SK-N-DZ (cell line): ENCODE measurements at regions not wholly inside any gene's neighbourhood (a gene's known extent, or its start where the extent isn't known, plus 50 kb on each side); places are given as distances from the start of the nearest gene placed in this dataset.

Experiments used
- DNase-seq: peaks from one replicate; pipeline ENCODE4 v3.0.0-alpha.2; 2015; ENCODE audit warnings: low spot score

DNA sequence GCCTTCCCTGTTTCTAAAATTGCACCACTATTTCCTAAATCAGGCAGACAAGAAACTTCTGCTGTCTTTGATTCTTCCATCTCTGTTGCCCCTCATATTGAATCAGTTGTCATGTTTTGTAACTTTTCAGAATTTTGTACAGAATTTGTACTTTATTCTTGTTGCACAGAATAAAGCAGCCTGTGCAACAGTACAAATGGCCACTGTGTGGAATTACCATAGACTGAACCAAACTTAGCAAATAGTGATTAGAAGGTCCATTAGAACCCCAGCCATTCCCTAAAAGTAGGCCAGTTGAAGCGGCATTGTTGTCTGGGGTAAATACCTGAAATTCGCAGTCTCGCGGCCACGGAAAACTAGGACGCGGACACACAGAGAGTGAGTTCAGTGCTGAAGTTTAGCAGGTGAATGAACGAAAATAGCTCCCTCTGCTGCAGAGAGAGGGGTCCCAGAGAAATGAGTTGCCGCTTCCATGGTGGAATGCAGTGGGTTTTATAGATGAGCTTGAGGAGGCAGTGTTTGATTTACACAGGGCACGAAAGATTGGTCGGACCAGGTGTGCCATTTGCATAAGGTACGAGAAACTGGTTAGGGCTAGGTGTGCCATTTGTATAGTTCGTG is 71.8 kb downstream of the C4orf33 start:
- no peak for DNase-seq

DNA sequence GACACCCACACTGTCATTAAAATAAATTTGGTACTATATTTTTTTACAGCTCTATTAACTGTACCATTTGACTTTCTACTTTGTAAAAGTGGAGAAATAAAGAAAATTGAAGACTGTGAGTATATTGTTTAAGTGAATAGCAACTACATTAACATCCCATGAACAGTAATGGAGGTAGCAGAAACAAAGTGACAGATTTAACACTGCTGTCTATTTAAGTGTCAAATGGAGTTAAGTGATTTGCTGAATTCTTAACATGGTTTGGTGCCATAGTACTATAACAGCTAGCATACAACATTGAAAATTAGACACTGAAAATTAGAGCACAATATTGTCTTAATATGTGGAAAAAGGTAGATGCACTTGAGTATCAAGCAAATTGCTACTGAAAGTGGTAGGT is 76.2 kb downstream of the C4orf33 start:
- DNase-seq = no peak

DNA sequence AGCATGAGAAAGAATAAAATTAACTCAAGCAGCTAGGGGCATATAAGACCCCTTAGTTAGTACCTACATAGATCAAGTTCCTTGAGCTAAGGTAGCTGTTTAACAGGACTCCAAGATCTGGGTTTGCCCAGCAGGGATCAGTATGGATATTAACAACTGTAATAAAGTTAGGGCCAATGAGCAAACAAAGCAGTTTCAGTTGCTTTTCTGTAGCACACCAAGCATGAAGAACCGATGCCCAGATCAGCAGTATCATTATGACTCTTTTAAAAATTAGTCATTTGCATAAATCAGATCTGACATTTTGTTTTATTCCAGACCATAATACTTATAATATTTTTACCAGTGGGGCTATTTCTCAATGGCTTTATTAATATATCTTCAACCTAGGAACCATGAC is 80.9 kb downstream of the C4orf33 start:
- DNase-seq = no peak

DNA sequence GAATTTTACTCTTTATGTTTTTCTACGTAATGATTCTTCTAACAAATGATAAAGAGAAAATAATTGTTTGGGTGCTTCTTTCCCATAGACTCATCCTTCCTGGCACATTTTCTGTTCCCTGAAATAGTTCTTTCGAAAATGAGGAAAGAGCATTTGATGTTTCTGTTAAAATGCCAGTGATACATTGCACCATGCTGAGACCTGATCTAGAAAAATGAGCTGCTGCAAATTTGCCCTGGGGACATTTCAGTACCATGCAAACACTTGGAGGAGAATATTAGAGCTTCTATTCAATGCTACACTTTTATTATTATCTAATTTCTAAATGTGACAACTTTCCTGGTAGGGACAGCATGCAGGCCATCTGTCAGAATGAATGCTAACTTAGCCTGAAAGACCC is 83.3 kb downstream of the C4orf33 start:
- no peak for DNase-seq

DNA sequence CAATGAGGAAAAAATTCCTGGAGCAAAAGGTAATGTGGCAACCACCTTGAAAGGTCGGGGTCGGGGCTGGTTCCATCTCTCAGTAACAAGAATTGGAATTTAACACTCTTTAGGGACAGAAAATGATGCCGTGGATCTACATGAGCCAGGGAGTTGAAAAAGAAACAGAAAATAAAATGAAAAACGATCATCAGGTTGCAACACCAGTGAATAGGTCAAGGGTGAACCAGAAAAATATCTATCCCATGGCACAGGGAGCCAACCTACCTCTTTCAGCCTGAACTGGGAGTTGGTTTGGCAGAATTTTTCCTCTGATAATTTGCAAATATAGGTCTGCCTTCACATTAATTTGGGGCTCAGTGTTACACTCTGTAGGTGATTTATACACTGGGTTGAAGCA is 93.7 kb downstream of the C4orf33 start:
- DNase-seq = no peak

DNA sequence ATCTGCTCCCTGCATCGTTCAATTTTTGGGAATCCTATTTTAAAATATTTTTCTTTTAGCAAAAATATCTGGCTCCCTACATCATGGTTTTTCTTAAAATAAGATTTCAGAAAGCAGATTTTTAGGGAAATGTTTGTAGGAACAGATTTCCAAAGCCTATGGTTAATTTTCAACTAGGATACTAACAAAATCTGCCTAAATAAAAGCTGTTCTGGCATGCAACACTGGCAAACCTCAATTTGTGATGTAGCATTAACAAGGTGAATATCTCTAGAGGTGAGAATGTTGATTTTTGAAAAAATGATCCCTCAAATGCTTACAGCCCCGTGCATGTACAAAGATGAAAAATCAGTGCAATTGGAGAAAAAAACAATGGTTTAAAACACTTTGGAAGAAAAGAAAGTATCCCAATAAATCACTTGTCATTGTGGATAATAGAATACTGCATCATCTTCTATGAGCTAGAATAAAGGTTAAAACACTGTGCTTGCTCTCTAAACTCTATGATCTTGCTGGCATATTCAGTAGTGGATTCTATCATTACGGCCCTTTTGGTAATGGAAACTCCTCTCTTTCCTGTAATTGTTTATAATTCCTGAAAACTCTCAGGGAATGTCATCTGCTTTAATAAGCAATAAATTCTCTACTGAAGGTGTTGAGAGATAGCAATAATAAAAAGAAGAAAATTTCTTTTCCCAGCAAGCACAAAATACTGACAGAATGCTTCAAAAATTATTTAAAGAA is 97.6 kb downstream of the C4orf33 start:
- no peak for DNase-seq

DNA sequence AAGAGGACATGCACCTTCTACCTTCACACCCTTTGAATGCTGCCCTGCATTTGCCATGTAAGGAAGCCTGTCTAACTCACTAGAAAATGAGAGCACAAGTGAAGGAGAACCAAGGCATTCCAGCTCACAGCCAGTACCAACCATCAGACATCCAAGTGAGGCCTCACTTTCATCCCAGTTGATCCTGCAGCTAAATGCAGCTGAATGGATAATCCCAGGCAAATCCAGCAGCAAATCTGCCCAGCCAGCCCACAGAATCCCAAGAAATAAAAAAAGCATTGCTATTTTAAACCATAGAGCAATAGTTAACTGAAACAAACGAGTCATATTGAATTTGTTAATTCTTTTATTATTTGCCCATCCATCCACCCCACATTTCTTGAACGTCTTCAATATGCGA is 112.5 kb downstream of the C4orf33 start:
- no peak for DNase-seq

DNA sequence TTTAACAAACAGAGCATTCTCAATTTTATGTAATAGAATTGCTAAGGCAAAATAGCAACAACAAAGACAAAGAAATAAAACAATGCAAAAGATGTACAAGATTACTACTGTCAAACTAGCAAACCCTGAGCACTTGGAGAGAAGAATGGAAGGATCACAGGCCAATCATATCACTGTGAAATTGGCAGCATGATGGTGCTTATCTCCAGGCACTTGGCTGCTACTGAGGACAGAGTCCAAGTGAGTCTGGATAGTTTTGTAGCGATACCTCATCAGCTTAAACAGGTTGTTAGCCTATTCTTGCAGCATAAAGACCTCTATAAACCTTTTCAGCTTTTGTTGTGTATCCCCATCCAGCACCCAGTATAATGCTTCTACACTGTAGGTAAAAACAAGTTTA is 117.7 kb downstream of the C4orf33 start:
- DNase-seq = no peak

DNA sequence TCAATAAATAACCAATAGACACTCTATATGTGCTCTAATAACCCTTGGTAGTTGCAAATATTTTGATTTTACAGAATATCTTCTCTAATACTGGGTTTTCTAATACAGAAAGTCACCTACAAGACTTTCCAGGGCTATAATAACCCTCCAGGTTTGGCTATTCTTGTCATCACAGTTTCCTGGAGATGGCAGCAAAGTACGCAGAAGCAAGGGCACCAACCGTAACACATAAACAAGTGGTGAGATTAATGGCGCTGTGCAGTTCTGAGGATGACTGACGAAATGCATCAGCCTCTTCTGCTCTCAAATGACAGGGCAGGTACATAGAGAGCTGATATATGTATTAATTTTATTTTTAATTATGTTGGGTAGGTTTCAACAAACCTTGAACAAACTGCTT is 122.4 kb downstream of the C4orf33 start:
- peak; percentile 22 for DNase-seq

DNA sequence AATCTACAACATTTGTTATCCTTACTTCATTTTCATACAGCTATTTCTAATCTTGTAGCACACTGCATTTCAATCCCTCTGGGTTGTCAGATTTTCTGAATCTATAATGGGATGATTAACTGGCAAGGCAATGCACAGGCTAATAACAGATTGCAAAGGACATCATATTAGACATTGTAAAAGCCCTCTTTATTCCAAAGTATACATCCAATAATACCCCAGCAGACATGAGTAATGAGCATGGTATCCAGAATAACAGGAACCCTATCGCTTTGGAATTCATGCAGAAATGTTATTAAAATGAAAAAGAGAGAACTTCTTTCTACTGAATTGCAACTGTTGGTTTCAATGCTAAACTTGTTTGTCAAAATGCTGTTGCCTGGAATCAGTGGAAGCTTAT is 122.9 kb downstream of the C4orf33 start:
- DNase-seq = no peak

DNA sequence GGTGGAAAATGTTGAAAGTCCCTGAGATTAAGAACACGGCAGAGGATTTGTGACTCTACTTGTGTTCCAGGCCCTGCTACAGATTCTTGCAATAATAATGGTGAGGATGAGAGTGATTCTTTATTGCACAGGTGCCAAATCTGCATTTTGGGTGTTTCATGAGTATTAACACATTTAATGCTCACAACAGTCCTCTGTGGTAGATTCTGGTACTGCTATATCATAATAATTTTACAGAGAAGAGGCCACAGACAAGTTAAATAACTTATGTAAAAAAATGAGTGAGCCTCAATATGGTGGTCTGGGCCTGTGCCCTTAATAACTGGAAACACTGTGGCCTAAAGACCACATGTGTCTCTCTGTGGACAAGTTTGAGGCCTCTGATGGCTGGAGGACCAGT is 124.3 kb downstream of the C4orf33 start:
- DNase-seq = no peak

DNA sequence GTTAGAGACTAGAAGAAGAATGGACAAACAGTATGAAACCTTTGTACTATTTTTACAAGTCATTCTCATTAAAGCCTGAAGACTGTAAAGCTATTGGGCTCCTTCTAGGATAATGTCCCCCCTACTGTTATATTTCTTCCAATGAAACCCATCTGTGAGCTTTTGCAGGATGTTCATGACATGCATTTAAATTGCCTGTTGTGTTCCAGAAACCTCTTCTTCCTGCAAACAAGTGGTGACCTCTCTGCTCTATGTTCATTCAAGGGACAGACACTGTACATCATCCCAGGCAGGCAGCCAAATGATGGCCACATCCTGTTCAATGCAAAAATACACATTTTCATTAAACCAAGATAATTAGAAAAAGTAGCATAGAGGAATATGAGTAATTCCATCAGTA is 128.0 kb downstream of the C4orf33 start:
- no peak for DNase-seq

DNA sequence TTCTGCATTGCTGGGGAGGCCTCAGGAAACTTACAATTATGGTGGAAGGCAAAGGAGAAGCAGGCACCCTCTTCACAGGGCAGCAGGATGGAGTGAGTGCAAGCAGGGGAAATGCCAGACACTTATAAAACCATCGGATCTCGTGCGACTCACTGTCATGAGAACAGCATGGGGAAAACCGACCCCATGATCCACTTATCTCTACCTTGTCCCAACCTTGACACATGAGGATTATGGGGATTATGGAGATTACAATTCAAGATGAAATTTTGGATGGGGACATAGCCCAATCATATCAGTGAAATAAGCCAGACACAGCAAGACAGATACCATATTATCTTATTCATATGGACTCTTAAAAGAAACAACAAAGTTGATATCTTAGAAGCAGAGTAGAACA is 134.9 kb downstream of the C4orf33 start:
- DNase-seq = no peak

DNA sequence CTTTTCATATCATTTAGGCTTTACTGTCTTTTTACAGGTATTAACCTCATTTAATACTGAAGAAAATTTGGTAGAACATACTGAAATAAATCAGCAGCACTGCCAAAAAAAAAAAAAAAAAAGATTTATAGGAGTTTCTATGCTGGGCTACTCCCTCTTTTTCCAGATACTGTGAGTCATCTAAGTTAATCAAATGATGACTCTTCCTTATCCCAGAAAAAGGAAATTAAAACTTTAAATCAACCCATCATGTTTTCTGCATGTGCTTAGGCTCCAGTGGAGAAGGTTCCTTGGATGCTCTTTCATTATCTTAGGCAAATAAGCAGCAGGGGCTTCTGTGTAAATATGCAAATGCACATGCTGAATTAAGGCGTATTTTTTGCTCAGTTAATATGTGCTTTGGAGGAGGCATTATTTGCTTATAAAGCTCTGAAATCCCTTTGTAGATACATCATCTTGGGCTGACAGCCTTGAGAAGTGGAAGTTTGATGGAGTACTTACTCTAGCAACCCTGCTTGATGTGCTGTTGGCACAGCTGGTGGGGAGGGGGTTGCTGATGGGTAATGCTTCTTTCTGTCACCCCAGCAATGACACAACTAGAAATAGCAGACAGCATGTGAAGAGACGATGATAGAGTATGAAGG is 136.1 kb downstream of the C4orf33 start:
- DNase-seq = no peak

DNA sequence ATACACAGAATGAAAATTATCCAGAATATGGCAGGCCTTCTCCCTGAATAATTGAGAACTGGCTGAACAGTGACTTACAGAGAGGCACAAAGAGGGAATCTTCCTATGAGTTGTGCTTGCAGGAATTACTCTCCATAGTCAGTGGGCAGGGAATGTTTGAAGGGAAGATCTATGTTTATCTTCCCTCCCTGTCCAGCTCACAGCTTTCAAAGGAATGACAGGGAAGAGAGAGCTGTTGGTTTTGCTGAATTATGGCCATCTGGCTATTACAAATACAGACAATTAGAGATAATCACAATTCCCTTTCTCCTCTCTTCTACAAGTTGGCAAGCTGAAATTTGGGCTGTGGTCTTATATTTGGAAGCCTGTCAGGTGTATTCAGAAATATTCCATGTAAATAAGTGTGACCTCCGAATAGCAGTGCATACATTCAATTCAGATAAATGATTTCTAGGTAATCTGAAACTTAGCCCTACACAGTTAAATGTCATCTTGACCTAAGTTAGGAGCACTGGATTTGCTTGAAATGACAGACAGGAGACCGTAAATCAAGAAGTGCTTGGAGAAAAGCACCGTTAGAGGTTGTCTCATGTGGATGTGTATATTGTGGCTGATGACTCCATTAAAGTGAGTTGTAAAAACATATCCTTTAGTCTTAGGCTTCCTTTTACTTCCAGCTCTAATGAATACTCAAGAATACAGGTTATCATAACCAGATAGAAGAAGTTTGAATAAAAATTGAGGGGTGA is 136.8 kb downstream of the C4orf33 start:
- peak; percentile 22 for DNase-seq

DNA sequence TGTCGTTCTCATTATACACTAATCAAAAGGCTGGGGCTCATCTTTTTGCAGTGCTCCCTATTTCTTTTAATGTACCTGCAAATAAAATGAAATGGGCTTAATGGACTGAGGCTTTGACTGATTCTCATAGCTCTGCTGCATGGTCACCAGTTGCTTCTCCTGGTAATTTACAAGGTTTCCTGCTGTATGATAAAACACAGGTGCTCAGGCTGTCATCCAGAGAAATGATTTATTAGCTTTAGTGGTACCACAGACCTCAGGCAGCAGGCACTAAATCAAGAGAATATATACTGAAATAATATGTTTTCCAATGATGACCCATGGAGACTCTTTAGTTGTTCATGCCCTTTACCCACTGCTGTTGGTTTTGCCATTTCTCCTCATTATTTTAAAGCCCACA is 137.7 kb downstream of the C4orf33 start:
- DNase-seq = peak; percentile 73

DNA sequence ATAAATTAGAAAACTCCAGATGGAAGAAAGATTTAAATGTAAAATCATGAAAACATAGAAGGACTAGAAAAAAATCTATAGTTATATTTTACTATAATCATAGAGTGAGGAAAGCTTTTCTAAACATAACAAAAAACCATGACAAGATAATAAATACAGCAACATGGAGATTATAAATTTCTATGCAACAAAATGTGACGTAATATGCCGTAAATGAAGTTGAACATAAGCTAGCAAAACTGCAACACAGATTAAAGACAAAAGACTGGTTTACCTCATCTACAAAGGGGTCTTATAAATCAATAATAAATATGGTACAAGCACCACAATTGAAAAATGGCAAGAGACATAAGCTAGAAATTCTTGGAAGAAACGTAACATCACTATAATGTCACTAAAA is 140.4 kb downstream of the C4orf33 start:
- DNase-seq = no peak

DNA sequence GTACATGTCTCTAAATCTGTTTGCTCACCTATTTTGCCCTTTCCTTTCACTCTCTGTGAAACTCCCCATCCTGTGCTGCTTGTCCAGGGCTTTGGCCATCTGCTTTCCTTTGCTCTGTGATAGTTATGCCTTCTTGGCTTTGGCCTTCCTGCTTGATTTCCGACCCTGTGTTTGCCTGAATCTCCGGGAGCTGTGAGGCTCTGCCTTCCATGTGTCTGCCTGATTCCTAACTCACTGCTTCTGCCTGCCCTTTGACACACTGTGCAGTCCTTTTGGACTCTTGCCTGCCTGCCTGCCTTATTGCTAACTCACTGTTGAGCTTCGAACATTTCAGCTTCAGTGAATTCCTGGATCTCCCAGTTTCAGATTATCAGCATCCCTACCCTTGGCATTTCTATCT is 143.1 kb downstream of the C4orf33 start:
- DNase-seq = no peak

DNA sequence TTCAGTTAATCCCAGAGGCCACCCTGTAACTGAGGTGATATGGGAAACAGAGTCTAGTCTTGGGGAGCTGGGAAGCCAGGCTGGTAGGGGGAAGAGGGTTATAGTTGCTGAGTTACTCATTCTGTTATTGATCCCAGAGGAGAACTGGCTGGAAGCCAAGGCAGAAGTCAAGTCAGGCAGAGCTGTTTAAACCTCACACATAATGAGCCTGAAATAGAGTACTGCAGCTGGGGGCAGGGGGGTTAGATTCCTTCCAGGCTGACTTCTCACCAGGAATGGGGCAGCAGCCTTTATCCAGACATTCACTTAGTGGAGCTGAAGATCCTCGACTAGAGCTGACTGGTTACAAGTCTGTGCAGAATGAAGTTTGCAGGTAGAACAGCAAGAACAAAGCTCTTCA is 144.9 kb downstream of the C4orf33 start:
- DNase-seq = peak; percentile 6

DNA sequence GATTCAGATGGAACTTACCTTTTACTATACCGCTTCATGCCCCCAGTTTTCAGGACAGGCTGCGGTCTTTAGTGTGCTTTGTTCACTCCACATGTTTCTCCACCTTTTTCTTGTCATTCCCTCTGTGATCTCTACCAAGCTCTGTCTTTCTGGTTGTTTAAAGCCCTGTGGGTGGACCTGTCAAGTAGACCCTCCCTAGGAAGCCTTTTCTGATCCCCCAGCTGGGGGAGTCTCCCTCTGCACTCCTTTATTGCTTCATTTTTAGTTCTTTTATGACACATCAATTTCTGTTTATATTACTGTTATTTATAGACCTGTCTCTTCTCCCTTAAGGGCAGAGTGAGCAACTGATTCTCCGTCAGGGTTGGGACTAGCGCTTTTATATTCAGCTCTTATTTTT is 150.2 kb downstream of the C4orf33 start:
- no peak for DNase-seq

DNA sequence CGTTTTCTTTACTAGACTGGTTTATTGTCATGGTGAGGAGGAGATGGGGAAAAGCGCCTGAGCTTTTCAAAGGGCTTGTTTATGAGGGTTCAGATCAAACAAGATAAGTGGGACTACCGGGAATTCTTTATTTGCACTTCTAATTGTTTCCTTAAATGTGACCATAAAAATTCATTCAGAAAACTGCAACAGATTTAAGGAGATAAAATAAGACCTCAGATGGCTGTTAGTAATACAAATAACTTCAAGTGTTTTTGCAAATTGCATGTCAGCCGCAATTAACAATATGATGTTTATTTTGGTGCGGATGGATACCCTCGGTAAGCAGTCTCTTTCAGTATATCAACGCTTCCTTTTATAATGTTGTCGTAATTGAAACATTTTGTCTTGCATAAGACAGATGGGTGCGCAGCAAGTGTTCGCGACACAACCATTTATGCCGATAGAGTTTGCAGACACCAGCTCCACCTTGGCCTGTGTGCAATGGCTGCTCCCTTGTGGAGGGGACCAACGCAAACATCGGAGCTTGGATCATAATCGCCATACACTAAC is 151.0 kb downstream of the C4orf33 start:
- DNase-seq = no peak

DNA sequence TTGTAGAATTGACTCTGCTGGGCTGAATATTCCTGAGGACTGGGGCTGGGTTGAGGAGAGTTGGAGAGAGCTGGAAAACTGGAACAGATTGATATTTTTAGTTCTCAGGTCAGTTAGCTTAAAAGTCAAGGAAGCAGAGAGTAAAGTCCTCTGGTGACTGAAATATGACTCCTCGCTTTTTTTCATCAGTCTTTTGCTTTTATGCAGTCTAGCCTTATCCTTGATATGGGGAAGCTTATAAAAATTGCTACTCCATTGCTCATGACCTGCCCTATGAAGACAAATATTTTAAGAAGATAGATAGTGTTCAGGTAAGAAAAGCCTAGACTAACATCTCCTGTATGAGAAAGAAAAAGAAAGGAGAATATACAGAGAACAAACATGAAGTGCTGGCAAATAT is 152.7 kb downstream of the C4orf33 start:
- DNase-seq = no peak
